ENCODE measurements at regions not wholly inside any gene's neighbourhood (a gene's known extent, or its start where the extent isn't known, plus 50 kb on each side); places are given as distances from the start of the nearest gene placed in this dataset.

- TF ChIP-seq CTCF (IDR thresholded peaks at IDR 0.05 in 2 of 3, conservative IDR thresholded peaks at IDR 0.05 in 1 of 3; ENCODE audit: borderline replicate concordance in 1 of 3, insufficient read depth in 1 of 3, low read depth in 2 of 3, low read length in 2 of 3) (no peak), YY1 (IDR thresholded peaks at IDR 0.05; ENCODE audit: extremely low read depth, insufficient replicate concordance, low read depth, low read length) (no peak), EZH2phosphoT487 (IDR thresholded peaks at IDR 0.05; ENCODE audit: borderline replicate concordance) (no peak), CBX3 (IDR thresholded peaks at IDR 0.05; ENCODE audit: low read depth) (no peak), FOSL1 (IDR thresholded peaks at IDR 0.05; ENCODE audit: low read depth) (no peak)
Measured at GRCh38 chr13:91042870-91043269, 304.6 kb upstream of the MIR17HG start.

Measured in HCT116 (cell line).